Right lobe of liver (tissue), 4 donors: ENCODE measurements at regions not wholly inside any gene's neighbourhood (a gene's known extent, or its start where the extent isn't known, plus 50 kb on each side); places are given as distances from the start of the nearest gene placed in this dataset.

Experiments used
- CTCF ChIP-seq, 4 donors: fragments of 200-600 bp in 3 of 4; fragments of 450-650 bp in 1 of 4; IDR thresholded peaks; one replicate each; pipeline versions ENCODE4 v1.5.1 to v1.8.0; 2016 to 2022; ENCODE audit warnings: antibody characterized with exemption in 4 of 4, mild to moderate bottlenecking in 2 of 4
- POLR2A ChIP-seq: fragments of 450-650 bp; IDR thresholded peaks from one replicate; pipeline ENCODE4 v1.6.1; 2017; ENCODE audit warnings: antibody characterized with exemption, mild to moderate bottlenecking
- donor health status: DM: no; HTN: no; CAD: no.
- donor health status: DM: no; HTN: no; CAD: no.
- donor health status: DM: no; HTN: yes; CAD: no.

- TF ChIP-seq CTCF (IDR thresholded peaks at IDR 0.05) (no peak), POLR2A (no peak)
Measured at GRCh38 chr19:30743011-30743410, 370.8 kb downstream of the ZNF536 start.
